ENCODE measurements at regions not wholly inside any gene's neighbourhood (a gene's known extent, or its start where the extent isn't known, plus 50 kb on each side); places are given as distances from the start of the nearest gene placed in this dataset.

DNA sequence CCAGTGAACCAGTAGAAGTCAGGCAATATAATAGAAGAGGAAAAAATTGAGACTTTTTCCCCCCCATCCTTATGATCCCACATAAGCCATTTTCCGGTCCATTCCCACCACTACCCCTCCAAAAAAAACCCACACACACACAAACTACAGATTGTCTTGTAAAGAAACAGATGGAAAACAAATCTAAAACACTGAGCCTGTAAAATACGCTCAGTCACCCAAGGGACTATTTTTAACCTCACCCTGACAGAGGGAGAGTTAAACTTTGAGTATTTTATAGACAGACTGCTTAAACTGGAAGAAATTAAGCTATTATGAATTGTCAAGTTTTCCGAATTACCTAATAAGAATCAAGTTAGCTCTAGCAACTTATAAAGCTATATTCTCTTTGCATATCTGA, 471.8 kb upstream of the C9orf72 start:
- H3K36me3 ChIP-seq (ENCODE audit: control insufficient read depth in 2 of 2, extremely low read depth in 1 of 2, insufficient read depth in 2 of 2, low read length in 2 of 2), result no peaks in the 10 kb centered on the region
- dilution Hi-C loops (cut with MboI; ENCODE audit: extremely low pct_ligation_motif_present, low sequenced_read_pairs), result no loop called here
- H3K9me1 ChIP-seq (ENCODE audit: control insufficient read depth, extremely low read depth, insufficient read depth, low read length), result no peaks in the 10 kb centered on the region
- H3K79me2 ChIP-seq (ENCODE audit: control insufficient read depth, insufficient read depth, low read length), result no peaks in the 10 kb centered on the region
- H3K9ac ChIP-seq (ENCODE audit: control insufficient read depth, extremely low read depth, insufficient read depth, low read length), result no peak overlapping the region
- H2AFZ ChIP-seq (ENCODE audit: control insufficient read depth, low read length), result no peak overlapping the region
- FAIRE-seq (no peak), DNase-seq (ENCODE audit: low read depth, low spot score) (no peak)
- no peaks in the 10 kb centered on the region for H3K9me3 ChIP-seq (ENCODE audit: control insufficient read depth, low read depth, low read length)
- no peak overlapping the region for H3K4me2 ChIP-seq (ENCODE audit: control insufficient read depth, extremely low read depth, insufficient read depth, low read depth, low read length)
- H3K27ac ChIP-seq (ENCODE audit: control insufficient read depth, insufficient read depth, low read length), result no peak overlapping the region
- H4K20me1 ChIP-seq (ENCODE audit: control insufficient read depth, extremely low read depth, insufficient read depth, low read length), result no peaks in the 10 kb centered on the region
- TF ChIP-seq EZH2 (IDR thresholded peaks at IDR 0.05; ENCODE audit: low read length), result no peak
- TF ChIP-seq, protein P1, sequence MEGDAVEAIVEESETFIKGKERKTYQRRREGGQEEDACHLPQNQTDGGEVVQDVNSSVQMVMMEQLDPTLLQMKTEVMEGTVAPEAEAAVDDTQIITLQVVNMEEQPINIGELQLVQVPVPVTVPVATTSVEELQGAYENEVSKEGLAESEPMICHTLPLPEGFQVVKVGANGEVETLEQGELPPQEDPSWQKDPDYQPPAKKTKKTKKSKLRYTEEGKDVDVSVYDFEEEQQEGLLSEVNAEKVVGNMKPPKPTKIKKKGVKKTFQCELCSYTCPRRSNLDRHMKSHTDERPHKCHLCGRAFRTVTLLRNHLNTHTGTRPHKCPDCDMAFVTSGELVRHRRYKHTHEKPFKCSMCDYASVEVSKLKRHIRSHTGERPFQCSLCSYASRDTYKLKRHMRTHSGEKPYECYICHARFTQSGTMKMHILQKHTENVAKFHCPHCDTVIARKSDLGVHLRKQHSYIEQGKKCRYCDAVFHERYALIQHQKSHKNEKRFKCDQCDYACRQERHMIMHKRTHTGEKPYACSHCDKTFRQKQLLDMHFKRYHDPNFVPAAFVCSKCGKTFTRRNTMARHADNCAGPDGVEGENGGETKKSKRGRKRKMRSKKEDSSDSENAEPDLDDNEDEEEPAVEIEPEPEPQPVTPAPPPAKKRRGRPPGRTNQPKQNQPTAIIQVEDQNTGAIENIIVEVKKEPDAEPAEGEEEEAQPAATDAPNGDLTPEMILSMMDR (optimal IDR thresholded peaks at IDR 0.05 in 1 of 3, IDR thresholded peaks at IDR 0.05 in 1 of 3, conservative IDR thresholded peaks at IDR 0.05 in 1 of 3; ENCODE audit: extremely low read depth in 1 of 3, insufficient read depth in 2 of 3, low read length in 3 of 3), result no peak
- no peak overlapping the region for H3K4me3 ChIP-seq (ENCODE audit: control insufficient read depth in 2 of 3, extremely low read depth in 1 of 3, insufficient read depth in 2 of 3, low read depth in 1 of 3, low read length in 3 of 3)
- no peaks in the 10 kb centered on the region for H3K4me1 ChIP-seq (ENCODE audit: control insufficient read depth, extremely low read depth, insufficient read depth, low read length)
- H3K27me3 ChIP-seq (ENCODE audit: control insufficient read depth, extremely low read depth, insufficient read depth, low read length), result no peaks in the 10 kb centered on the region

DNA sequence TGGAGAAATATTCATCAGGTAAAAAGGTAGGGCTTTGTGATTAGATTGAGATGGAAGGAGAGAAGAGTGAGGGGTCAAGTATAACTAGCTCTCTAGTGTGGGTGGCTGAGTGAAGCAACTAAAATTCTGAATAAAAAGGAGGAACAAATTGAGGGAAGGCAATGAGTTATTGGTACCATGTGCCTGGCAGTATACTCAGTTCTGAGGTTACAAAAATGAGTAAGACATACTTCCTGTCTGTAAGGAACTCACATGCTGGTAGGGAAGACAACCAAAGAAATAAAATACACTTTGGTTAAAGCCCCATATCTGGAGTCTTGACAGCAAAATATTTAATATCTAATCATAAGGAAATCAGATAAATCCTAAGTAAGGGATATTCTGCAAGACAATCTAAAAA, 476.8 kb upstream of the C9orf72 start:
- Histone ChIP-seq H4K20me1 (ENCODE audit: control insufficient read depth, extremely low read depth, insufficient read depth, low read length) (no peaks in the 10 kb centered on the region), H3K4me1 (ENCODE audit: control insufficient read depth, extremely low read depth, insufficient read depth, low read length) (no peaks in the 10 kb centered on the region), H2AFZ (ENCODE audit: control insufficient read depth, low read length) (no peak overlapping the region), H3K4me3 (ENCODE audit: control insufficient read depth in 2 of 3, extremely low read depth in 1 of 3, insufficient read depth in 2 of 3, low read depth in 1 of 3, low read length in 3 of 3) (no peak overlapping the region), H3K36me3 (ENCODE audit: control insufficient read depth in 2 of 2, extremely low read depth in 1 of 2, insufficient read depth in 2 of 2, low read length in 2 of 2) (no peaks in the 10 kb centered on the region), H3K27ac (ENCODE audit: control insufficient read depth, insufficient read depth, low read length) (no peak overlapping the region), H3K79me2 (ENCODE audit: control insufficient read depth, insufficient read depth, low read length) (no peaks in the 10 kb centered on the region), H3K9ac (ENCODE audit: control insufficient read depth, extremely low read depth, insufficient read depth, low read length) (no peak overlapping the region), H3K9me1 (ENCODE audit: control insufficient read depth, extremely low read depth, insufficient read depth, low read length) (no peaks in the 10 kb centered on the region), H3K4me2 (ENCODE audit: control insufficient read depth, extremely low read depth, insufficient read depth, low read depth, low read length) (no peak overlapping the region), H3K27me3 (ENCODE audit: control insufficient read depth, extremely low read depth, insufficient read depth, low read length) (no peaks in the 10 kb centered on the region), H3K9me3 (ENCODE audit: control insufficient read depth, low read depth, low read length) (no peaks in the 10 kb centered on the region)
- dilution Hi-C loops (cut with MboI; ENCODE audit: extremely low pct_ligation_motif_present, low sequenced_read_pairs), result no loop called here
- DNase-seq (ENCODE audit: low read depth, low spot score) (no peak), FAIRE-seq (no peak)
- TF ChIP-seq, protein P1 (optimal IDR thresholded peaks at IDR 0.05 in 1 of 3, IDR thresholded peaks at IDR 0.05 in 1 of 3, conservative IDR thresholded peaks at IDR 0.05 in 1 of 3; ENCODE audit: extremely low read depth in 1 of 3, insufficient read depth in 2 of 3, low read length in 3 of 3), result no peak
- TF ChIP-seq EZH2 (IDR thresholded peaks at IDR 0.05; ENCODE audit: low read length), result no peak

All from keratinocyte (primary cell).